WTC11 (cell line): ENCODE measurements at regions not wholly inside any gene's neighbourhood (a gene's known extent, or its start where the extent isn't known, plus 50 kb on each side); places are given as distances from the start of the nearest gene placed in this dataset.

Source experiments
- CTCF ChIP-seq: fragments of 200-600 bp; IDR thresholded peaks from 2 replicates; pipeline ENCODE4 v1.8.0; 2022; ENCODE audit warnings: antibody characterized with exemption
- JUN ChIP-seq: sonication (generic); formaldehyde crosslinking; IDR thresholded peaks from 2 replicates; pipeline ENCODE4 v1.8.0; 2023; ENCODE audit warnings: mild to moderate bottlenecking, missing genetic modification reagents

GRCh38 chr2:136168720-136169119 is 50.8 kb upstream of the CXCR4 start:
- TF ChIP-seq JUN (CRISPR knock-in tag) (no peak), CTCF (no peak)
